ENCODE measurements at regions not wholly inside any gene's neighbourhood (a gene's known extent, or its start where the extent isn't known, plus 50 kb on each side); places are given as distances from the start of the nearest gene placed in this dataset.
A peak's percentile ranks its signal among the peaks of the same experiment; 100 is the strongest.

DNA sequence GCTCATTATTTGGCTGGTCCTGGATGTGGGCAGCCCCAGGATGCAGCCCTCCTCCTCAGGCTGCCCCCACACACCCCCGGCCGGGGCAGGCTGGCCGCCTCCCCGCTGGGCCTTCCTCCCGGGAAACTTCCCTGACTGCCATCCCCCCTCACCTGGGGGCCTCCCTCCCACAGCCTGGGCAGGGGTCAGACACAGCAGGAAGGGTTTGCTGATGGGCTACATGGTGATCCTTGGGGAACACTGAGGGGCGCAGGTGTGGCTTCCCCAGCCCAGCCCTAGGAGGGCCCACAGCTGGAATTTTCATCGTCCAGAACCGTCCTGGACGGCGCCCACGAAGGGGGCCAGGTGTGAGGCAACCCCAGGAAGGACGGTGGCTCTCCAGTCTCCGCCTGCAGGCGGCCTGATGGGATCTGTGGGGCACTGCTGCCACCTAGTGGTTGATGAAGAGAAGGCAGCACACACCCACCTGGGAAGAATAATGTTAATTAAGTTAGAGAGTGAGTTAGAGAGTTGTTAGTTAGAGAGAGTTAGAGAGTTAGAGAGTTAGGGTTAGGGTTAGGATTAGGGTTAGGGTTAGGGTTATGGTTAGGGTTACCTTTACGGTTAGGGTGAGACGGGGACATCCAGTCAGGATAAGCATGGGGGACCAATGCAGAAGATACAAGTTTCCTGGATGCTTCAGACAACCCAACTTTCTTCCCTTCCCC, 75.9 kb upstream of the PRR5 start:
- POLR2A ChIA-PET, result interaction anchor here (0.6 to 0.7 kb wide), 4 partner anchors 60 to 638 kb away, joined by 3 to 4 read pairs (median 4); no protein-coding TSS in a partner anchor
- H2AFZ ChIP-seq (ENCODE audit: low read depth, low read length), result no peak overlapping the region
- no peaks in the 10 kb centered on the region for H3K36me3 ChIP-seq (ENCODE audit: control insufficient read depth, insufficient read depth, low read length)
- ATAC-seq (peak; percentile 88), DNase-seq (ENCODE audit: extremely low read depth in 1 of 4, low spot score in 3 of 4) (peak; percentile 70 to 81 (median 76)), FAIRE-seq (peak; percentile 92)
- 0% methylated on average over 15 of the region's 16 CpGs for WGBS (ENCODE audit: insufficient coverage, low coverage, missing lambda C conversion rate)
- H3K9ac ChIP-seq (ENCODE audit: insufficient read depth in 1 of 2, low read depth in 2 of 2, low read length in 2 of 2), result no peak overlapping the region
- H3K79me2 ChIP-seq (ENCODE audit: control insufficient read depth, insufficient read depth, low read length), result no peaks in the 10 kb centered on the region
- H3K4me3 ChIP-seq, result no peak overlapping the region
- H3K9me1 ChIP-seq (ENCODE audit: control insufficient read depth, insufficient read depth, low read length), result no peaks in the 10 kb centered on the region
- peaks cover 0 to 7% of the 10 kb centered on the region in 2 experiments; a peak in 2 of 5 replicates for H3K4me1 ChIP-seq (replicated peaks in 1 of 2; ENCODE audit: control insufficient read depth in 2 of 2, insufficient read depth in 2 of 2, low read length in 2 of 2)
- no TSS peak for BruUV-seq (replicated peaks)
- H3K27me3 ChIP-seq (ENCODE audit: control insufficient read depth in 2 of 2, insufficient read depth in 2 of 2, low read length in 2 of 2), result peaks cover 0 to 12% of the 10 kb centered on the region in 2 experiments; a peak in 3 of 5 replicates
- intact Hi-C loops (cut with micrococcal nuclease), result loop anchor here (5.0 to 10.0 kb wide), 4 partner anchors 541 to 1239 kb away; no protein-coding TSS in a partner anchor
- H3K9me3 ChIP-seq (replicated peaks; ENCODE audit: control insufficient read depth, insufficient read depth, low read depth, low read length), result no peaks in the 10 kb centered on the region
- no peak overlapping the region for H3K27ac ChIP-seq (ENCODE audit: extremely low read depth, low read depth, low read length)
- in situ Hi-C loops (cut with MboI), result loop anchor here (10.0 kb wide), 3 partner anchors 551 to 1231 kb away; no protein-coding TSS in a partner anchor
- H3K4me2 ChIP-seq (ENCODE audit: insufficient read depth, low read length), result no peak overlapping the region
- H4K20me1 ChIP-seq (replicated peaks; ENCODE audit: control insufficient read depth, insufficient read depth, low read length), result no peaks in the 10 kb centered on the region; the same call in 1 of the 2 replicates
- CTCF ChIA-PET (ENCODE audit: low intra/inter-chr PET ratio), result interaction anchor here (0.6 to 0.7 kb wide), 2 partner anchors 734 to 741 kb away, joined by 3 read pairs; no protein-coding TSS in a partner anchor
- peak; percentile 72 to 86 for TF ChIP-seq RAD21 (CRISPR knock-in tag; conservative IDR thresholded peaks at IDR 0.05 in 1 of 2, IDR thresholded peaks at IDR 0.05 in 1 of 2)
- TF ChIP-seq, protein P1, sequence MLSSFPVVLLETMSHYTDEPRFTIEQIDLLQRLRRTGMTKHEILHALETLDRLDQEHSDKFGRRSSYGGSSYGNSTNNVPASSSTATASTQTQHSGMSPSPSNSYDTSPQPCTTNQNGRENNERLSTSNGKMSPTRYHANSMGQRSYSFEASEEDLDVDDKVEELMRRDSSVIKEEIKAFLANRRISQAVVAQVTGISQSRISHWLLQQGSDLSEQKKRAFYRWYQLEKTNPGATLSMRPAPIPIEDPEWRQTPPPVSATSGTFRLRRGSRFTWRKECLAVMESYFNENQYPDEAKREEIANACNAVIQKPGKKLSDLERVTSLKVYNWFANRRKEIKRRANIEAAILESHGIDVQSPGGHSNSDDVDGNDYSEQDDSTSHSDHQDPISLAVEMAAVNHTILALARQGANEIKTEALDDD (IDR thresholded peaks at IDR 0.05), result peak; percentile 57; the same call in 1 of the 2 replicates
- TF ChIP-seq, protein P2, sequence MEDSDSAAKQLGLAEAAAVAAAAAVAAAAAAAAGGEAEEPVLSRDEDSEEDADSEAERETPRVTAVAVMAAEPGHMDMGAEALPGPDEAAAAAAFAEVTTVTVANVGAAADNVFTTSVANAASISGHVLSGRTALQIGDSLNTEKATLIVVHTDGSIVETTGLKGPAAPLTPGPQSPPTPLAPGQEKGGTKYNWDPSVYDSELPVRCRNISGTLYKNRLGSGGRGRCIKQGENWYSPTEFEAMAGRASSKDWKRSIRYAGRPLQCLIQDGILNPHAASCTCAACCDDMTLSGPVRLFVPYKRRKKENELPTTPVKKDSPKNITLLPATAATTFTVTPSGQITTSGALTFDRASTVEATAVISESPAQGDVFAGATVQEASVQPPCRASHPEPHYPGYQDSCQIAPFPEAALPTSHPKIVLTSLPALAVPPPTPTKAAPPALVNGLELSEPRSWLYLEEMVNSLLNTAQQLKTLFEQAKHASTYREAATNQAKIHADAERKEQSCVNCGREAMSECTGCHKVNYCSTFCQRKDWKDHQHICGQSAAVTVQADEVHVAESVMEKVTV (CRISPR knock-in tag; IDR thresholded peaks at IDR 0.05), result peak; percentile 62
- no peak for TF ChIP-seq COPS2 (conservative IDR thresholded peaks at IDR 0.05)
- TF ChIP-seq CEBPB (tag; IDR thresholded peaks at IDR 0.05), result peak; percentile 73
- TF ChIP-seq BRF1 (IDR thresholded peaks at IDR 0.05; ENCODE audit: borderline replicate concordance, extremely low read depth, insufficient read length), result no peak
- TF ChIP-seq CREBBP (IDR thresholded peaks at IDR 0.05; ENCODE audit: low read depth, low read length), result peak; percentile 81
- TF ChIP-seq, protein P3, sequence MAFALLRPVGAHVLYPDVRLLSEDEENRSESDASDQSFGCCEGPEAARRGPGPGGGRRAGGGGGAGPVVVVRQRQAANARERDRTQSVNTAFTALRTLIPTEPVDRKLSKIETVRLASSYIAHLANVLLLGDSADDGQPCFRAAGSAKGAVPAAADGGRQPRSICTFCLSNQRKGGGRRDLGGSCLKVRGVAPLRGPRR (CRISPR knock-in tag; IDR thresholded peaks at IDR 0.05), result no peak
- TF ChIP-seq NFYB (IDR thresholded peaks at IDR 0.05; ENCODE audit: extremely low read depth, insufficient read length), result no peak
- TF ChIP-seq MAZ (CRISPR knock-in tag; conservative IDR thresholded peaks at IDR 0.05 in 1 of 2, IDR thresholded peaks at IDR 0.05 in 1 of 2), result peak in 1 of 2 experiments; percentile 31; a peak in 1 of 4 replicates
- TF ChIP-seq, protein P4, sequence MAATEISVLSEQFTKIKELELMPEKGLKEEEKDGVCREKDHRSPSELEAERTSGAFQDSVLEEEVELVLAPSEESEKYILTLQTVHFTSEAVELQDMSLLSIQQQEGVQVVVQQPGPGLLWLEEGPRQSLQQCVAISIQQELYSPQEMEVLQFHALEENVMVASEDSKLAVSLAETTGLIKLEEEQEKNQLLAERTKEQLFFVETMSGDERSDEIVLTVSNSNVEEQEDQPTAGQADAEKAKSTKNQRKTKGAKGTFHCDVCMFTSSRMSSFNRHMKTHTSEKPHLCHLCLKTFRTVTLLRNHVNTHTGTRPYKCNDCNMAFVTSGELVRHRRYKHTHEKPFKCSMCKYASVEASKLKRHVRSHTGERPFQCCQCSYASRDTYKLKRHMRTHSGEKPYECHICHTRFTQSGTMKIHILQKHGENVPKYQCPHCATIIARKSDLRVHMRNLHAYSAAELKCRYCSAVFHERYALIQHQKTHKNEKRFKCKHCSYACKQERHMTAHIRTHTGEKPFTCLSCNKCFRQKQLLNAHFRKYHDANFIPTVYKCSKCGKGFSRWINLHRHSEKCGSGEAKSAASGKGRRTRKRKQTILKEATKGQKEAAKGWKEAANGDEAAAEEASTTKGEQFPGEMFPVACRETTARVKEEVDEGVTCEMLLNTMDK (IDR thresholded peaks at IDR 0.05; ENCODE audit: borderline replicate concordance, insufficient read depth, low read depth, low read length, poor library complexity, severe bottlenecking), result peak; percentile 8

Data from K562 (cell line).